ENCODE measurements at regions not wholly inside any gene's neighbourhood (a gene's known extent, or its start where the extent isn't known, plus 50 kb on each side); places are given as distances from the start of the nearest gene placed in this dataset.

- ATAC-seq = no peak
- no peak overlapping the region for H3K27ac ChIP-seq
- H3K4me3 ChIP-seq = no peak overlapping the region
- no peak for DNase-seq
- in situ Hi-C loops (cut with MboI; ENCODE audit: low sequenced_read_pairs in 4 of 4) (no loop called here), intact Hi-C loops (cut with DNase I; ENCODE audit: low total_unique reads) (no loop called here)
- H3K4me1 ChIP-seq = no peaks in the 10 kb centered on the region
- no peaks in the 10 kb centered on the region for H3K36me3 ChIP-seq
- H3K27me3 ChIP-seq = no peaks in the 10 kb centered on the region
- TF ChIP-seq POLR2A (IDR thresholded peaks at IDR 0.05) (no peak), CTCF (IDR thresholded peaks at IDR 0.05 in 4 of 5, conservative IDR thresholded peaks at IDR 0.05 in 1 of 5) (no peak)
- H3K9me3 ChIP-seq = no peaks in the 10 kb centered on the region
These were observed 387.0 kb upstream of the CBLB start for GRCh38 chr3:106255870-106256248.

GRCh38 chr3:106256249-106256957 lies 387.6 kb upstream of the CBLB start:
- no peak overlapping the region for H3K27ac ChIP-seq
- H3K9me3 ChIP-seq = no peaks in the 10 kb centered on the region
- in situ Hi-C loops (cut with MboI; ENCODE audit: low sequenced_read_pairs in 4 of 4) = no loop called here
- ATAC-seq (no peak), DNase-seq (no peak)
- H3K36me3 ChIP-seq = no peaks in the 10 kb centered on the region
- intact Hi-C loops (cut with DNase I; ENCODE audit: low total_unique reads) = no loop called here
- no peaks in the 10 kb centered on the region for H3K27me3 ChIP-seq
- TF ChIP-seq CTCF (IDR thresholded peaks at IDR 0.05 in 4 of 5, conservative IDR thresholded peaks at IDR 0.05 in 1 of 5) (no peak), POLR2A (IDR thresholded peaks at IDR 0.05) (no peak)
- no peak overlapping the region for H3K4me3 ChIP-seq
- no peaks in the 10 kb centered on the region for H3K4me1 ChIP-seq

GRCh38 chr3:106257172-106257571 lies 388.4 kb upstream of the CBLB start:
- H3K27me3 ChIP-seq = no peaks in the 10 kb centered on the region
- H3K4me3 ChIP-seq = no peak overlapping the region
- H3K27ac ChIP-seq = no peak overlapping the region
- no peaks in the 10 kb centered on the region for H3K4me1 ChIP-seq
- TF ChIP-seq CTCF (IDR thresholded peaks at IDR 0.05 in 4 of 5, conservative IDR thresholded peaks at IDR 0.05 in 1 of 5) = no peak
- no peak for TF ChIP-seq POLR2A (IDR thresholded peaks at IDR 0.05)
- DNase-seq = no peak
- H3K36me3 ChIP-seq = no peaks in the 10 kb centered on the region
- in situ Hi-C loops (cut with MboI; ENCODE audit: low sequenced_read_pairs in 4 of 4) = no loop called here
- no peaks in the 10 kb centered on the region for H3K9me3 ChIP-seq
- intact Hi-C loops (cut with DNase I; ENCODE audit: low total_unique reads) = no loop called here
- ATAC-seq = no peak

GRCh38 chr3:106261396-106261795 lies 392.6 kb upstream of the CBLB start:
- no peak overlapping the region for H3K4me3 ChIP-seq
- no peak overlapping the region for H3K27ac ChIP-seq
- DNase-seq (no peak), ATAC-seq (no peak)
- in situ Hi-C loops (cut with MboI; ENCODE audit: low sequenced_read_pairs in 4 of 4) (no loop called here), intact Hi-C loops (cut with DNase I; ENCODE audit: low total_unique reads) (no loop called here)
- TF ChIP-seq CTCF (IDR thresholded peaks at IDR 0.05 in 4 of 5, conservative IDR thresholded peaks at IDR 0.05 in 1 of 5) (no peak), POLR2A (IDR thresholded peaks at IDR 0.05) (no peak)
- H3K4me1 ChIP-seq = no peaks in the 10 kb centered on the region
- H3K27me3 ChIP-seq = no peaks in the 10 kb centered on the region
- H3K36me3 ChIP-seq = no peaks in the 10 kb centered on the region
- no peaks in the 10 kb centered on the region for H3K9me3 ChIP-seq
